ENCODE measurements at regions not wholly inside any gene's neighbourhood (a gene's known extent, or its start where the extent isn't known, plus 50 kb on each side); places are given as distances from the start of the nearest gene placed in this dataset.

DNA sequence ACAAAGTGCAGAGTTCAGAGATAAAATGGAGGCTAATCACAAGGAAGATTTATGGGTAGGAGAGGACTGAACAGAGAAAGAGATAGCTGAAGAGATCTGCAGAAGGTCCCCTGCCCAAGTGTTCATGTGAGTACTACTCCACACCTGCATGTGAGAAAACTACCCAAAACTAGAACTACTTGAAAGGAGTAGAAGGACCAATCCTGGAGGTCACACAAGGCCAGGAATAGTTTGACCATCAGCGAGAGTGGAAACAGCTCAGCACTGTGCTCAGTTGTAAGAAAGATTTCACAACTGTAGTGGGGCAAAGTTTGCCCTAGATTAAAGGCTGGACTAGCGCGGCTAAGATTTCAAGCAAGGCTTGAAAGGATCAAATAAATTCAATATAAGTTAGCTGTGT lies 422.7 kb upstream of the LCORL start:
- TF ChIP-seq, protein P1, sequence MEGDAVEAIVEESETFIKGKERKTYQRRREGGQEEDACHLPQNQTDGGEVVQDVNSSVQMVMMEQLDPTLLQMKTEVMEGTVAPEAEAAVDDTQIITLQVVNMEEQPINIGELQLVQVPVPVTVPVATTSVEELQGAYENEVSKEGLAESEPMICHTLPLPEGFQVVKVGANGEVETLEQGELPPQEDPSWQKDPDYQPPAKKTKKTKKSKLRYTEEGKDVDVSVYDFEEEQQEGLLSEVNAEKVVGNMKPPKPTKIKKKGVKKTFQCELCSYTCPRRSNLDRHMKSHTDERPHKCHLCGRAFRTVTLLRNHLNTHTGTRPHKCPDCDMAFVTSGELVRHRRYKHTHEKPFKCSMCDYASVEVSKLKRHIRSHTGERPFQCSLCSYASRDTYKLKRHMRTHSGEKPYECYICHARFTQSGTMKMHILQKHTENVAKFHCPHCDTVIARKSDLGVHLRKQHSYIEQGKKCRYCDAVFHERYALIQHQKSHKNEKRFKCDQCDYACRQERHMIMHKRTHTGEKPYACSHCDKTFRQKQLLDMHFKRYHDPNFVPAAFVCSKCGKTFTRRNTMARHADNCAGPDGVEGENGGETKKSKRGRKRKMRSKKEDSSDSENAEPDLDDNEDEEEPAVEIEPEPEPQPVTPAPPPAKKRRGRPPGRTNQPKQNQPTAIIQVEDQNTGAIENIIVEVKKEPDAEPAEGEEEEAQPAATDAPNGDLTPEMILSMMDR (conservative IDR thresholded peaks at IDR 0.05; ENCODE audit: low read length): no peak
- no peak for TF ChIP-seq EZH2phosphoT487 (IDR thresholded peaks at IDR 0.05; ENCODE audit: borderline replicate concordance)

Data from Loucy (cell line).